Fibroblast of lung (primary cell): ENCODE measurements at regions not wholly inside any gene's neighbourhood (a gene's known extent, or its start where the extent isn't known, plus 50 kb on each side); places are given as distances from the start of the nearest gene placed in this dataset.

ENCODE experiments used
- DNase-seq, 2 donors: peaks; one replicate each; pipeline versions ENCODE4 v3.0.0 to v3.0.0-alpha.2; 2010; ENCODE audit warnings: low read depth in 2 of 2
- H2AFZ ChIP-seq: 2 replicates; pipeline ENCODE4 v1.5.1; 2012; ENCODE audit warnings: low read length, control low read depth, inconsistent platforms
- H3K27ac ChIP-seq: 2 replicates; pipeline ENCODE4 v1.5.1; 2011; ENCODE audit warnings: low read length, control low read depth; ENCODE audit not compliant: insufficient read depth
- H3K27me3 ChIP-seq: 2 replicates; pipeline ENCODE4 v1.5.1; 2011; ENCODE audit warnings: mild to moderate bottlenecking, low read length; ENCODE audit not compliant: control insufficient read depth, insufficient read depth
- H3K36me3 ChIP-seq: 2 replicates; pipeline ENCODE4 v1.5.1; 2011; ENCODE audit warnings: low read length; ENCODE audit not compliant: control insufficient read depth, insufficient read depth
- H3K4me1 ChIP-seq: 2 replicates; pipeline ENCODE4 v1.5.1; 2011; ENCODE audit warnings: low read length; ENCODE audit not compliant: control insufficient read depth, insufficient read depth; ENCODE audit errors: extremely low read depth
- H3K4me2 ChIP-seq: 2 replicates; pipeline ENCODE4 v1.5.1; 2011; ENCODE audit warnings: low read length, control low read depth; ENCODE audit not compliant: insufficient read depth; ENCODE audit errors: extremely low read depth
- H3K4me3 ChIP-seq, 4 experiments: fragments of 200-600 bp in 1 of 4; sonication (generic) in 1 of 4; replicated peaks in 1 of 4; 2 replicates each; pipeline ENCODE4 v1.5.1; 2011 to 2016; ENCODE audit warnings: low read length in 4 of 4, low read depth in 3 of 4, mild to moderate bottlenecking in 3 of 4, control low read depth in 2 of 4, inconsistent platforms in 1 of 4, mixed read lengths in 1 of 4; ENCODE audit not compliant: insufficient read depth in 1 of 4; ENCODE audit errors: control extremely low read depth in 1 of 4
- H3K79me2 ChIP-seq: 2 replicates; pipeline ENCODE4 v1.5.1; 2012; ENCODE audit warnings: mild to moderate bottlenecking, low read length, inconsistent platforms; ENCODE audit not compliant: control insufficient read depth, insufficient read depth
- H3K9ac ChIP-seq: 2 replicates; pipeline ENCODE4 v1.5.1; 2011; ENCODE audit warnings: mild to moderate bottlenecking, low read length, control low read depth; ENCODE audit not compliant: insufficient read depth
- H3K9me3 ChIP-seq: 2 replicates; pipeline ENCODE4 v1.5.1; 2012; ENCODE audit warnings: low read depth, low read length; ENCODE audit not compliant: control insufficient read depth, insufficient read depth
- H4K20me1 ChIP-seq: 2 replicates; pipeline ENCODE4 v1.5.1; 2011; ENCODE audit warnings: low read length; ENCODE audit not compliant: control insufficient read depth, insufficient read depth; ENCODE audit errors: extremely low read depth
- EZH2 ChIP-seq: IDR thresholded peaks from 2 replicates; pipeline ENCODE4 v1.5.1; 2012; ENCODE audit warnings: low read length, control low read depth, mild to moderate bottlenecking; ENCODE audit errors: missing control alignments
- TF ChIP-seq, protein P1 (sequence below), 2 donors: IDR thresholded peaks in 1 of 2; conservative IDR thresholded peaks in 1 of 2; 1 replicate in 1 of 2; 2 replicates in 1 of 2; pipeline ENCODE4 v1.5.1; 2011 to 2012; ENCODE audit warnings: low read length in 2 of 2, control low read depth in 1 of 2, inconsistent platforms in 1 of 2, low read depth in 1 of 2, mild to moderate bottlenecking in 1 of 2

DNA sequence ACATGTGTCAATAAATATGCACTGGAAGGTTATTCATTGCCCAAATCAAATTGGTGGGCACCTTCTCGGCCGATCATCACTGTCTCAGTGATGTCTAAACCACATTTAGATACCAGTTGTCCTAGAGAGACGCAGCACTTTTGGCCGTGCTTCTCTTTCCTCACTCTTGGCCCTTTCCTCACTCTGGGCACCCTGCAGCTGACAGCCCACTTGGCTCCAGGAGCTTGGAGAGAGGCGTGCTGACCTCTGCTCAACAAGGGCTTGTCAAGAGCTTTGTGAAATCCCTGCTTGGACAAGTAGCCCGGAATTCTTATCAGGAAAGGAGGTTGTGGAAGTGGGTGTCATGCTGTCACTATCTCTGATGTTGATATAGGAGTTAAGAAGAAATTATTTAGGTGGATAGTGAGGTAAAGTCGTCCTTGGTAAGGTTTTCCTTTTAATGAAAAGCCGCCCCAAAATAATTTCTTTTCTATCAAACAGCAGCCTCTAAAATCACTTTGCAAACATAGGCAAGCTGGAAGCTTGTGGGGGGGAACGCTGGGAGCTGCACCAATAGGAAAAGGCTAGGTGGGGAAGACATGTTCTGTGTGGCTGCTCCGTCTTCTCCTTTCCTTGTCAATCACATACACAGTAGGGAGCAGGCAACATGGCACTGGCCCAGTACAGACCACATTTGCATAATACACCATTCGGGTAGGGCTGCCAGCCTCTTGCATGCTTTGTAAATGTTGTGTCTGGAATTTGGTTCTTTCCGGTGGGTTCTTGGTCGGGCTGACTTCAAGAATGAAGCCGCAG lies 126.8 kb upstream of the UBE3A start:
- Histone ChIP-seq H3K27ac (no peak overlapping the region), H3K9me3 (no peaks in the 10 kb centered on the region), H3K27me3 (no peaks in the 10 kb centered on the region), H3K9ac (no peak overlapping the region), H3K4me3 (no peak overlapping the region), H2AFZ (no peak overlapping the region), H3K4me2 (no peak overlapping the region), H3K79me2 (no peaks in the 10 kb centered on the region), H3K4me1 (no peaks in the 10 kb centered on the region), H4K20me1 (no peaks in the 10 kb centered on the region), H3K36me3 (no peaks in the 10 kb centered on the region)
- no peak for TF ChIP-seq EZH2
- TF ChIP-seq, protein P1, sequence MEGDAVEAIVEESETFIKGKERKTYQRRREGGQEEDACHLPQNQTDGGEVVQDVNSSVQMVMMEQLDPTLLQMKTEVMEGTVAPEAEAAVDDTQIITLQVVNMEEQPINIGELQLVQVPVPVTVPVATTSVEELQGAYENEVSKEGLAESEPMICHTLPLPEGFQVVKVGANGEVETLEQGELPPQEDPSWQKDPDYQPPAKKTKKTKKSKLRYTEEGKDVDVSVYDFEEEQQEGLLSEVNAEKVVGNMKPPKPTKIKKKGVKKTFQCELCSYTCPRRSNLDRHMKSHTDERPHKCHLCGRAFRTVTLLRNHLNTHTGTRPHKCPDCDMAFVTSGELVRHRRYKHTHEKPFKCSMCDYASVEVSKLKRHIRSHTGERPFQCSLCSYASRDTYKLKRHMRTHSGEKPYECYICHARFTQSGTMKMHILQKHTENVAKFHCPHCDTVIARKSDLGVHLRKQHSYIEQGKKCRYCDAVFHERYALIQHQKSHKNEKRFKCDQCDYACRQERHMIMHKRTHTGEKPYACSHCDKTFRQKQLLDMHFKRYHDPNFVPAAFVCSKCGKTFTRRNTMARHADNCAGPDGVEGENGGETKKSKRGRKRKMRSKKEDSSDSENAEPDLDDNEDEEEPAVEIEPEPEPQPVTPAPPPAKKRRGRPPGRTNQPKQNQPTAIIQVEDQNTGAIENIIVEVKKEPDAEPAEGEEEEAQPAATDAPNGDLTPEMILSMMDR (conservative IDR thresholded peaks at IDR 0.05 in 1 of 2, IDR thresholded peaks at IDR 0.05 in 1 of 2; ENCODE audit: low read depth in 1 of 2, low read length in 2 of 2), result no peak
- DNase-seq, result no peak

- Histone ChIP-seq H3K9me3 (no peaks in the 10 kb centered on the region), H3K36me3 (no peaks in the 10 kb centered on the region), H3K9ac (no peak overlapping the region), H3K4me3 (no peak overlapping the region), H3K4me2 (no peak overlapping the region), H2AFZ (no peak overlapping the region), H3K79me2 (no peaks in the 10 kb centered on the region), H4K20me1 (no peaks in the 10 kb centered on the region), H3K27me3 (no peaks in the 10 kb centered on the region), H3K4me1 (no peaks in the 10 kb centered on the region), H3K27ac (no peak overlapping the region)
- TF ChIP-seq, protein P1 (conservative IDR thresholded peaks at IDR 0.05 in 1 of 2, IDR thresholded peaks at IDR 0.05 in 1 of 2; ENCODE audit: low read depth in 1 of 2, low read length in 2 of 2), result no peak
- no peak for TF ChIP-seq EZH2
- no peak for DNase-seq
These were observed 124.8 kb upstream of the UBE3A start for GRCh38 chr15:25563596-25563995.

- H3K4me2 ChIP-seq, result no peak overlapping the region
- no peak for TF ChIP-seq EZH2
- TF ChIP-seq, protein P1 (conservative IDR thresholded peaks at IDR 0.05 in 1 of 2, IDR thresholded peaks at IDR 0.05 in 1 of 2; ENCODE audit: low read depth in 1 of 2, low read length in 2 of 2), result no peak
- H2AFZ ChIP-seq, result no peak overlapping the region
These were observed 119.1 kb upstream of the UBE3A start for GRCh38 chr15:25557926-25558325.

More at GRCh38 chr15:25557926-25558325, 119.1 kb upstream of the UBE3A start:
- Histone ChIP-seq H4K20me1 (no peaks in the 10 kb centered on the region), H3K9ac (no peak overlapping the region), H3K27me3 (no peaks in the 10 kb centered on the region), H3K4me1 (no peaks in the 10 kb centered on the region), H3K36me3 (no peaks in the 10 kb centered on the region), H3K9me3 (no peaks in the 10 kb centered on the region), H3K27ac (no peak overlapping the region), H3K4me3 (no peak overlapping the region), H3K79me2 (no peaks in the 10 kb centered on the region)
- DNase-seq, result no peak
